HUES64 (cell line): ENCODE measurements at regions not wholly inside any gene's neighbourhood (a gene's known extent, or its start where the extent isn't known, plus 50 kb on each side); places are given as distances from the start of the nearest gene placed in this dataset.
A peak's percentile ranks its signal among the peaks of the same experiment; 100 is the strongest.

Experiments
- H3K27ac ChIP-seq: 2 replicates; pipeline ENCODE4 v1.7.0; 2013; ENCODE audit warnings: low read depth, low read length, inconsistent platforms
- H3K27me3 ChIP-seq: 2 replicates; pipeline ENCODE4 v1.6.1; 2013; ENCODE audit warnings: mild to moderate bottlenecking, low read length; ENCODE audit not compliant: insufficient read depth
- H3K36me3 ChIP-seq: 2 replicates; pipeline ENCODE4 v1.6.1; 2013; ENCODE audit warnings: mild to moderate bottlenecking, low read length; ENCODE audit not compliant: insufficient read depth
- H3K4me1 ChIP-seq: 2 replicates; pipeline ENCODE4 v1.6.1; 2013; ENCODE audit warnings: mild to moderate bottlenecking, low read length, moderate library complexity; ENCODE audit not compliant: insufficient read depth
- H3K4me3 ChIP-seq: 2 replicates; pipeline ENCODE4 v1.5.1; 2013; ENCODE audit warnings: mild to moderate bottlenecking, low read length, moderate library complexity
- H3K9ac ChIP-seq: 2 replicates; pipeline ENCODE4 v1.6.1; 2013; ENCODE audit warnings: mild to moderate bottlenecking, low read depth, low read length
- H3K9me3 ChIP-seq: 2 replicates; pipeline ENCODE4 v1.6.1; 2013; ENCODE audit warnings: low read depth, low read length; ENCODE audit not compliant: insufficient read depth
- WGBS: fragments of 150-250, 120-280 bp; methylation state at CpG from one replicate; pipeline ENCODE4 v1.1.7; 2013; ENCODE audit warnings: missing lambda C conversion rate; 5-methylcytosine and 5-hydroxymethylcytosine counted together

- H3K4me1 ChIP-seq = no peaks in the 10 kb centered on the region
- no peaks in the 10 kb centered on the region for H3K36me3 ChIP-seq
- no peak overlapping the region for H3K9ac ChIP-seq
- no peak overlapping the region for H3K27ac ChIP-seq
- no peaks in the 10 kb centered on the region for H3K27me3 ChIP-seq
- 97% methylated on average over 3 of the region's 5 CpGs for WGBS
- H3K9me3 ChIP-seq = no peaks in the 10 kb centered on the region
- no peak overlapping the region for H3K4me3 ChIP-seq
Observed at GRCh38 chr3:147471741-147472140, 62.6 kb downstream of the ZIC1 start.

GRCh38 chr3:147472846-147473245 lies 63.7 kb downstream of the ZIC1 start:
- WGBS = 98% methylated on average over 1 of the region's 1 CpG
- Histone ChIP-seq H3K4me3 (no peak overlapping the region), H3K9ac (no peak overlapping the region)

GRCh38 chr3:147483145-147483544 lies 74.0 kb downstream of the ZIC1 start:
- Histone ChIP-seq H3K4me1 (no peaks in the 10 kb centered on the region), H3K4me3 (no peak overlapping the region), H3K9me3 (no peaks in the 10 kb centered on the region), H3K36me3 (no peaks in the 10 kb centered on the region), H3K9ac (no peak overlapping the region), H3K27ac (no peak overlapping the region), H3K27me3 (no peaks in the 10 kb centered on the region)
- WGBS = 100% methylated on average over 1 of the region's 1 CpG

More at GRCh38 chr3:147472846-147473245, 63.7 kb downstream of the ZIC1 start:
- Histone ChIP-seq H3K27me3 (no peaks in the 10 kb centered on the region), H3K4me1 (no peaks in the 10 kb centered on the region), H3K36me3 (no peaks in the 10 kb centered on the region), H3K27ac (no peak overlapping the region), H3K9me3 (no peaks in the 10 kb centered on the region)

GRCh38 chr3:147483578-147483977 lies 74.4 kb downstream of the ZIC1 start:
- Histone ChIP-seq H3K36me3 (no peaks in the 10 kb centered on the region), H3K9ac (no peak overlapping the region), H3K4me3 (no peak overlapping the region), H3K27me3 (no peaks in the 10 kb centered on the region), H3K9me3 (no peaks in the 10 kb centered on the region), H3K4me1 (no peaks in the 10 kb centered on the region), H3K27ac (no peak overlapping the region)
- 100% methylated on average over 1 of the region's 1 CpG for WGBS

GRCh38 chr3:147493065-147493464 lies 83.9 kb downstream of the ZIC1 start:
- no peaks in the 10 kb centered on the region for H3K9me3 ChIP-seq
- no peaks in the 10 kb centered on the region for H3K4me1 ChIP-seq
- no peak overlapping the region for H3K27ac ChIP-seq
- WGBS = 95% methylated on average over 2 of the region's 5 CpGs
- no peak overlapping the region for H3K9ac ChIP-seq
- no peaks in the 10 kb centered on the region for H3K36me3 ChIP-seq
- no peaks in the 10 kb centered on the region for H3K27me3 ChIP-seq
- H3K4me3 ChIP-seq = no peak overlapping the region

GRCh38 chr3:147493666-147494065 lies 84.5 kb downstream of the ZIC1 start:
- no peak overlapping the region for H3K4me3 ChIP-seq
- H3K4me1 ChIP-seq = no peaks in the 10 kb centered on the region
- no peak overlapping the region for H3K9ac ChIP-seq
- H3K9me3 ChIP-seq = no peaks in the 10 kb centered on the region
- no peaks in the 10 kb centered on the region for H3K36me3 ChIP-seq
- 95% methylated on average over 2 of the region's 2 CpGs for WGBS
- H3K27ac ChIP-seq = no peak overlapping the region
- H3K27me3 ChIP-seq = no peaks in the 10 kb centered on the region

- Histone ChIP-seq H3K4me1 (no peaks in the 10 kb centered on the region), H3K9me3 (no peaks in the 10 kb centered on the region), H3K4me3 (no peak overlapping the region), H3K36me3 (no peaks in the 10 kb centered on the region), H3K27me3 (no peaks in the 10 kb centered on the region), H3K9ac (no peak overlapping the region), H3K27ac (no peak overlapping the region)
- 85% methylated on average over 2 of the region's 5 CpGs for WGBS
Observed at GRCh38 chr3:147497286-147497685, 88.1 kb downstream of the ZIC1 start.

- WGBS = 94% methylated on average over 2 of the region's 3 CpGs
- no peaks in the 10 kb centered on the region for H3K9me3 ChIP-seq
- peaks cover 2% of the 10 kb centered on the region; the same call in 1 of the 2 replicates for H3K4me1 ChIP-seq
- no peak overlapping the region for H3K9ac ChIP-seq
- no peak overlapping the region for H3K27ac ChIP-seq
- H3K4me3 ChIP-seq = no peak overlapping the region
- no peaks in the 10 kb centered on the region for H3K36me3 ChIP-seq
- H3K27me3 ChIP-seq = no peaks in the 10 kb centered on the region
Observed at GRCh38 chr3:147507638-147508286, 98.6 kb downstream of the ZIC1 start.

GRCh38 chr3:147509448-147509847 lies 100.3 kb downstream of the ZIC1 start:
- Histone ChIP-seq H3K36me3 (no peaks in the 10 kb centered on the region), H3K4me3 (no peak overlapping the region), H3K9me3 (no peaks in the 10 kb centered on the region), H3K9ac (no peak overlapping the region), H3K27me3 (no peaks in the 10 kb centered on the region), H3K4me1 (peaks cover 16% of the 10 kb centered on the region), H3K27ac (no peak overlapping the region)
- WGBS = 96% methylated on average over 3 of the region's 3 CpGs

GRCh38 chr3:147513785-147514184 lies 104.6 kb downstream of the ZIC1 start:
- H3K27me3 ChIP-seq = no peaks in the 10 kb centered on the region
- H3K4me3 ChIP-seq = no peak overlapping the region
- no peak overlapping the region for H3K9ac ChIP-seq
- peak overlapping the region; percentile 22; the same call in 1 of the 2 replicates for H3K27ac ChIP-seq
- WGBS = 32% methylated on average over 5 of the region's 5 CpGs
- H3K36me3 ChIP-seq = no peaks in the 10 kb centered on the region
- peaks cover 26% of the 10 kb centered on the region for H3K4me1 ChIP-seq
- H3K9me3 ChIP-seq = no peaks in the 10 kb centered on the region

GRCh38 chr3:147514366-147515160 lies 105.4 kb downstream of the ZIC1 start:
- Histone ChIP-seq H3K4me3 (no peak overlapping the region), H3K4me1 (peaks cover 26% of the 10 kb centered on the region), H3K9me3 (no peaks in the 10 kb centered on the region), H3K36me3 (no peaks in the 10 kb centered on the region), H3K9ac (no peak overlapping the region), H3K27me3 (no peaks in the 10 kb centered on the region), H3K27ac (peak overlapping the region; percentile 11; the same call in 1 of the 2 replicates)
- 88% methylated on average over 8 of the region's 8 CpGs for WGBS
